Astrocyte of the cerebellum (primary cell): ENCODE measurements at regions not wholly inside any gene's neighbourhood (a gene's known extent, or its start where the extent isn't known, plus 50 kb on each side); places are given as distances from the start of the nearest gene placed in this dataset.

ENCODE experiments used
- DNase-seq: peaks from one replicate; pipeline ENCODE4 v3.0.0-alpha.2; 2011; ENCODE audit warnings: low read depth
- H3K4me3 ChIP-seq: 2 replicates; pipeline ENCODE4 v1.5.1; 2011; ENCODE audit warnings: mild to moderate bottlenecking, low read depth, low read length, moderate library complexity
- in situ Hi-C: cut with HindIII; loops from 2 replicates; pipeline ENCODE4 v1.10.0; 2017; ENCODE audit warnings: low sequenced_read_pairs
- TF ChIP-seq, protein P1 (sequence below): IDR thresholded peaks from 2 replicates; pipeline ENCODE4 v1.5.1; 2012; ENCODE audit warnings: low read length, low read depth, moderate library complexity, mild to moderate bottlenecking; ENCODE audit errors: missing control alignments

DNA sequence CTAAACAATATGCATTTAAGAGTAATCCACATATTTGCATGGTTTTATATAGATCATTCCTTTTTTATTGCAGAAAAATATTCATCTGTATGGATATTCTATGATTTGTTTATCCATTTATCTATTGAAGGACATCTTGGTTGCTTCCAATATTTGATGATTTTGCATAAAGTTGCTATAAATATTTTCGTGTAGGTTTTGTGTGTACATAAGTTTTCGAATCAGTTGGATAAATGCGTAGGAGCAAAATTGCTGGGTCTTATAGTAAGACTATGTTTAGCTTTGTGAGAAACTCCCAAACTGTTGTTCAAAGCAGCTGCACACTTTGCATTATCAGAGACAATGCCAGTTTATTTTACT lies 971.2 kb downstream of the DIPK2A start:
- no peak overlapping the region for H3K4me3 ChIP-seq
- in situ Hi-C loops, result no loop called here
- DNase-seq, result no peak
- TF ChIP-seq, protein P1, sequence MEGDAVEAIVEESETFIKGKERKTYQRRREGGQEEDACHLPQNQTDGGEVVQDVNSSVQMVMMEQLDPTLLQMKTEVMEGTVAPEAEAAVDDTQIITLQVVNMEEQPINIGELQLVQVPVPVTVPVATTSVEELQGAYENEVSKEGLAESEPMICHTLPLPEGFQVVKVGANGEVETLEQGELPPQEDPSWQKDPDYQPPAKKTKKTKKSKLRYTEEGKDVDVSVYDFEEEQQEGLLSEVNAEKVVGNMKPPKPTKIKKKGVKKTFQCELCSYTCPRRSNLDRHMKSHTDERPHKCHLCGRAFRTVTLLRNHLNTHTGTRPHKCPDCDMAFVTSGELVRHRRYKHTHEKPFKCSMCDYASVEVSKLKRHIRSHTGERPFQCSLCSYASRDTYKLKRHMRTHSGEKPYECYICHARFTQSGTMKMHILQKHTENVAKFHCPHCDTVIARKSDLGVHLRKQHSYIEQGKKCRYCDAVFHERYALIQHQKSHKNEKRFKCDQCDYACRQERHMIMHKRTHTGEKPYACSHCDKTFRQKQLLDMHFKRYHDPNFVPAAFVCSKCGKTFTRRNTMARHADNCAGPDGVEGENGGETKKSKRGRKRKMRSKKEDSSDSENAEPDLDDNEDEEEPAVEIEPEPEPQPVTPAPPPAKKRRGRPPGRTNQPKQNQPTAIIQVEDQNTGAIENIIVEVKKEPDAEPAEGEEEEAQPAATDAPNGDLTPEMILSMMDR, result no peak

DNA sequence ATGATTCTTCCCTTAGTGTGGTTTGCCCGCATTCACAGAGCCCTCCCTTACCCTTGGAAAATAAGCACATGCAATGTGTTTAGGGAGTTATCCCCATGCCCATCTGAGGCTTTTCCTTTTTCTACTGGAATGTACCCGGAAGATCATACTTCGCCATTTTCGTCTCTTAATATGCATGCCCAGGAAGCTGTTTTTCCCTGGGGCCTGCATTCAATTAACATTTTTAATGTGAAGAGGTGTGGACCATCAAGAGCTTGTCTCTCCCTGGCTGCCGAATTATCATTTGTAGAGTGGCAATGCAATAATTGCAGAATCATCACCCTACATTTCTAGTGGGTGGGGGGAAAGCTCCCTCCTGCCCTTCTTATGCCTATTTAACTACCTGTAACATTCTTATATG lies 976.3 kb downstream of the DIPK2A start:
- in situ Hi-C loops, result no loop called here
- H3K4me3 ChIP-seq, result no peak overlapping the region
- DNase-seq, result no peak
- TF ChIP-seq, protein P1, result no peak

DNA sequence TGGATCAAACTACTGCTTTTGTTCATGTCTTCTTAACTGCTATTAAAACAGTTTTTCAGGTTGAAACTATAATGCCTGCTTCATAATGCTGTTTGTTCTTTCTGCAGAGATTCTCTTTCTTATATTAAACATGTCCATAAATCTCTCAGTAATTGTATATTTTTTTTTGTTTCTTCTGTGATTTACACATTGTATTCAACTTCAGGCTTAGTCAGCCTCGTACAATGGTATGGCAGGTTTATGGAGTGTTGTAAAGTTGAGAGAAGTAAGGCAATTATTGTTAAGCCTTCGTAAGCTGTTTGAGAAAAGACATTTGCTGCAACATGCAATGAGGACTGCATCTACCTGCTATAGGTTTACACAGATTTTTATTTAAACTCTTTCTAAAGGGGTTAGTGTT lies 977.1 kb downstream of the DIPK2A start:
- TF ChIP-seq, protein P1, result no peak
- in situ Hi-C loops, result no loop called here
- no peak overlapping the region for H3K4me3 ChIP-seq
- DNase-seq, result no peak

DNA sequence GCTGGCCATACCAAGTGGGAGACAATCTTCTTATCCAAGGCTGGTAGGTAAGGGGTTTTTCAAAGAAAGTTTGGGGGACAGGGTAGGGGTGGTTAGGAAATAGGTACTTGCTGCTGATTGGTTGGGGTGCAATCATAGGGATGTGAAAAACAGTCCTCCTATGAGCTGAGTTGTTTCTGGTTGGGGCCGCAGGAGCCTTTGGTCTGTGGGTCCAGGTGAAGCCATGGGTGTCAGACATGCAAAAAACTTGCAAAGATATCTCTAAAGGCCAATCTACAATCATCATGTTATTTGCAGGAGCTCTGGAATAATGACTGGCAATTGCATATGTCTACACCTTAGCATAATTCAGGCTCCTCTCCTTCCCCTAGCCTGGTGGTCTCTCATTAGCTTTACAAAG lies 982.3 kb downstream of the DIPK2A start:
- in situ Hi-C loops, result no loop called here
- H3K4me3 ChIP-seq, result no peak overlapping the region
- TF ChIP-seq, protein P1, result no peak
- DNase-seq, result no peak

DNA sequence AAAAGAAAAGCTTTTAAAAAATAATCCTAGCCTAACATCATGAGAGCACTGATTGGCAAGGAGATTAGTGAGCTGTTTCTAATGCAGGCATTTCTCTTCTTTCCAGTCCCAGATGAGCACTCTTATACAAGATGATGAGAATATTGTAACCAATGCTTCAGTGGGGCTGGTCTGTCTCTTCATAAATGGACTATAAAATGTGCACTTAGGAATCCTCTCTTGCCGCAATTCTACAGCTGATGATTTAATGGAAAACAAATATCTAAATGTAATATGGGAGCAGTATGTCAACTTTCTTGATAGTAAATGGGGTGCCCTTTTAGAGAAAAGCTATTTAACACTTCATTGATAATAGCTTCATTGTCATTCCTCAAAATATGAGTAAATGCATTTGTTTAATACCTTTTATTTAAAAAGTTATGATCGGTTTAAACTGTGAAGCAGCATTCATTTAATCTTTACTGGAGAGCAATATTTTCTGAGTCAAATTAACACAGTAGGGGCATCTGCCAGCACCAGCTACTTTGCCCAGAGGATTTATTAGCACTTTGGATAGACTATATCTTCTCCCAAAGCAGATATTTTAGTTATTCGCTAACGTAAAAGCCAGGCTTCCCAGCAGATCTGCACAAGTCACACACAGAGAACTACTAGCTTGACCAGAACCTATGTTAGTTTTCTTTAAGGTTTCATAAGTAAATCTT lies 985.9 kb downstream of the DIPK2A start:
- H3K4me3 ChIP-seq, result no peak overlapping the region
- TF ChIP-seq, protein P1, result no peak
- in situ Hi-C loops, result no loop called here
- no peak for DNase-seq

DNA sequence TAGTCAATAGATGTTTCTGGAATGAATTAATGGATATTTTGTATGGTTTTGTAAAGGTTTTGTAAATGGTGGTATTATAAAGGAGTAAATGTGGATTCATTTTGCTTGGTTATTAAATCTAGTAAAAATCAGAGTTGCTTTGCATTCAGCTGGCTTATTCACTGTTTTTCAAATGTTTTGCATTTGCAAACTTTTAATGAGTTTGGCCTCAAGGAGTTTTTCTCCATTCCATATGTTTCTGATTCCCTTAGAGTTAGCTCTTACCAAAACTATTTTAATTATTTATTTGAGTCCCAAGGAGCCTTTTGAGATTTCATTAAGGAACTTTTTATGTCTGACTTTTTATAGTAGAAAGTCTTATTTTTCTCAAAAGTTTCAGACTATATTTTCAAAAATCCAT lies 992.2 kb downstream of the DIPK2A start:
- in situ Hi-C loops, result no loop called here
- H3K4me3 ChIP-seq, result no peak overlapping the region
- TF ChIP-seq, protein P1, result no peak
- DNase-seq, result no peak
